Mucosa of descending colon (tissue), 3 donors: ENCODE measurements at regions not wholly inside any gene's neighbourhood (a gene's known extent, or its start where the extent isn't known, plus 50 kb on each side); places are given as distances from the start of the nearest gene placed in this dataset.
"Not testable (repeated sequence)": the region's sequence is repeated elsewhere in the genome, so short reads cannot be mapped to it uniquely, and the experiment has no call there.

Experiments
- ATAC-seq: fragments of 200-7000 bp; cut with Tn5 transposase; one replicate; pipeline ENCODE4 v1.9.1; 2020; ENCODE audit warnings: mild to moderate bottlenecking, moderate library complexity
- DNase-seq, 3 donors: peaks; one replicate each; pipeline ENCODE4 v3.0.0-alpha.2; 2020
- H3K36me3 ChIP-seq: fragments of 200-600 bp; one replicate; pipeline ENCODE4 v1.8.0; 2021; ENCODE audit warnings: low read depth, mild to moderate bottlenecking
- H3K4me1 ChIP-seq: fragments of 200-600 bp; one replicate; pipeline ENCODE4 v1.8.0; 2021; ENCODE audit warnings: low read depth, mild to moderate bottlenecking
- H3K4me3 ChIP-seq: fragments of 200-600 bp; one replicate; pipeline ENCODE4 v1.8.0; 2021; ENCODE audit warnings: mild to moderate bottlenecking
- H3K9me3 ChIP-seq: fragments of 200-600 bp; one replicate; pipeline ENCODE4 v1.8.0; 2021; ENCODE audit warnings: mild to moderate bottlenecking
- CTCF ChIP-seq: fragments of 200-600 bp; IDR thresholded peaks from one replicate; pipeline ENCODE4 v1.8.0; 2022; ENCODE audit warnings: antibody characterized with exemption, mild to moderate bottlenecking
- intact Hi-C, 2 donors: fragments of 100-400 bp; cut with DNase I in 1 of 2; cut with micrococcal nuclease in 1 of 2; formaldehyde crosslinking; loops; one replicate each; pipeline versions ENCODE4 v1.11.0 to v1.11.1; 2022; cut with DNase I, micrococcal nuclease
- donor health status: DM: no; HTN: no; CAD: no; lungs with moderate emphysema.
- donor health status: DM: no; HTN: no; CAD: no.
- donor health status: DM: no; HTN: yes; CAD: no.

DNA sequence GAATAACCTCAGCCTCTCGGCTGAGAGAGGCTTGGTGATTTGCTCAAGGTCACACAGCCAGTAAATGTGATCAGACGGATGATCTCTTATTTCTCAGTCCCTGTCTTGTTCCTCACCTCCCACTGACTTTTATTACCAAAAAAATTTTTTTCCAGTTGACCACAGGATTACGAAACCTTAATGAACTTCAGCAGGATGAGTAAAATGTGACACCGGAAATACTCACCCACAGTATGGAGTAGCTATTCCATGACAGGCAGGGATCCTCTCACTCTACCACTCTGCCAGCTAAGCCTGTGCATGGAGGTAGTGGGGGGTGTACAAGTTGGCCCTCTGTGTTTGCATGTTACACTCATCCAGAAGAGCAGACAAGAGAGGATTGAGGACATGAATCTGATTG is 916.4 kb downstream of the UQCRFS1 start:
- no peak overlapping the region for H3K4me3 ChIP-seq
- no peak for DNase-seq
- ATAC-seq, result no peak
- intact Hi-C loops, result no loop called here
- H3K9me3 ChIP-seq, result no peaks in the 10 kb centered on the region
- H3K4me1 ChIP-seq, result no peaks in the 10 kb centered on the region
- no peaks in the 10 kb centered on the region for H3K36me3 ChIP-seq
- no peak for TF ChIP-seq CTCF

DNA sequence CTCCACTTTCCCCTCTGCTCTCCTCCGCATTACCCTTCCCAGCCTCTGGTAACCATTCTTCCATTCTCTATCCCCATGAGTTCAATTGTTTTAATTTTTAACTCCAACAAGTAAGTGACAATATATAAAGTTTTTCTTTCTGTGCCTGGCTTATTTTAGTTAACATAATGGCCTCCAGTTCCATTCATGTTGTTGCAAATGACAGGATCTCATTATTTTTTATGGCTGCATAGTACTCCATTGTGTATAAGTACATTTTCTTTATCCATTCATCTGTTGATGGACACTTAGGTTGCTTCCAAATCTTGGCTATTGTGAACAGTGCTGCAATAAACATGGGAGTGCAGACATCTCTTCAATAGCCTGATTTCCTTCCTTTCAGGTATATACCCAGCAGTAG is 918.0 kb downstream of the UQCRFS1 start:
- ATAC-seq, DNase-seq, H3K4me3 ChIP-seq, H3K4me1 ChIP-seq, intact Hi-C loops, H3K9me3 ChIP-seq, H3K36me3 ChIP-seq: not testable (repeated sequence)

DNA sequence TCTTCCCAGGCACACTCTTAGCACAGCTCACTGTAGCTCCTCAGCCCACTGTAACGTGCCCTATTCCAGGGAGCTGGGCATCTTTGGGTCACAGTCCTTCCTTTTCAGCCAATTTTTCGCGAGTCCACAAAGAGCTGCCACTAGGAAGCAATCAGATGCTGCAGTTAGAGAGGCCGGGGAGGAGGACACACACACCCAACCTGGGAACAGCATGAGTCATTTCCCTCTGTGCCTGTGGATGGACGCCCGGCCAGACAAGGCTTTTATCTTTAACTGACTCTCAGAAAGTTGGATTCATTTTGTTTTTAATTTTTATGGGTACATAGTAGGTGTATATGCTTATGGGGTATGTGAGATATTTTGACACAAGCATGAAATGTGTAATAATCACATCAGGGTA is 918.6 kb downstream of the UQCRFS1 start:
- no peaks in the 10 kb centered on the region for H3K36me3 ChIP-seq
- intact Hi-C loops, result no loop called here
- TF ChIP-seq CTCF, result no peak
- ATAC-seq, result peak; percentile 77
- H3K9me3 ChIP-seq, result no peaks in the 10 kb centered on the region
- H3K4me1 ChIP-seq, result peaks cover 9% of the 10 kb centered on the region
- H3K4me3 ChIP-seq, result no peak overlapping the region
- DNase-seq, result peak in 1 of 3 donors; percentile 35

GRCh38 chr19:28293685-28294084 is 919.3 kb downstream of the UQCRFS1 start:
- intact Hi-C loops, result no loop called here
- no peak overlapping the region for H3K4me3 ChIP-seq
- H3K36me3 ChIP-seq, result no peaks in the 10 kb centered on the region
- peaks cover 16% of the 10 kb centered on the region for H3K4me1 ChIP-seq
- DNase-seq, result no peak
- TF ChIP-seq CTCF, result no peak
- H3K9me3 ChIP-seq, result no peaks in the 10 kb centered on the region
- ATAC-seq, result no peak

- peaks cover 17% of the 10 kb centered on the region for H3K4me1 ChIP-seq
- no peaks in the 10 kb centered on the region for H3K36me3 ChIP-seq
- ATAC-seq (no peak), DNase-seq (no peak)
- intact Hi-C loops, result no loop called here
- TF ChIP-seq CTCF, result no peak
- H3K9me3 ChIP-seq, result no peaks in the 10 kb centered on the region
- H3K4me3 ChIP-seq, result no peak overlapping the region
Measured at GRCh38 chr19:28292822-28293500, 920.0 kb downstream of the UQCRFS1 start.

DNA sequence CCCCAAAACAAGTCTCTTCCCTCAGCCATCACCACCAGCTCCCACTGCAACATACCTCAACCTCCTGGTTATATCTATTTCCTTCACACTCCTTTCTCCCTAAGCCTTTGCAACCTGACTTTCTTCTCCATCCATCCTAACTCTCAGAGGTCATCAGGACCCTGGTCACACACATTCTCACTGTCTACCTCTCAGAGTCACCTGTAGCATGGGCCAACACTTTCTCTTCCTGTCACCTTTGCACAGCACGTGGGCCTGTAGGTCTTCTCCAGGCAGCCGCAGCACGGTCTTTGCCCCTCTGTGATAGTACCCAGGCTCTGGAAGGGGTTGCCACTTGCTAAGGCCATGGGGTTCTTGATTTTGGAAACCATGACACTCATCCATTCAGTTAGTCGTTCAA is 921.1 kb downstream of the UQCRFS1 start:
- Histone ChIP-seq H3K9me3 (no peaks in the 10 kb centered on the region), H3K4me3 (no peak overlapping the region), H3K4me1 (peaks cover 17% of the 10 kb centered on the region), H3K36me3 (no peaks in the 10 kb centered on the region)
- no peak for TF ChIP-seq CTCF
- ATAC-seq, result no peak
- intact Hi-C loops, result no loop called here
- DNase-seq, result no peak
